SK-N-SH treated with all-trans-retinoic acid at 6 μM for 48 hours (cell line): ENCODE measurements at regions not wholly inside any gene's neighbourhood (a gene's known extent, or its start where the extent isn't known, plus 50 kb on each side); places are given as distances from the start of the nearest gene placed in this dataset.

ENCODE experiments used
- GLIS3 ChIP-seq: fragments of 250-450 bp; sonication (Bioruptor Pico); IDR thresholded peaks from 2 replicates; pipeline ENCODE4 v1.5.0; 2020; ENCODE audit warnings: mild to moderate bottlenecking, moderate library complexity
- ZC3H10 ChIP-seq: fragments of 250-450 bp; sonication (Bioruptor Pico); IDR thresholded peaks from 2 replicates; pipeline ENCODE4 v1.5.1; 2021; ENCODE audit warnings: mild to moderate bottlenecking, moderate library complexity

- no peak for TF ChIP-seq GLIS3 (CRISPR knock-in tag)
- TF ChIP-seq ZC3H10, result no peak
Measured at GRCh38 chr2:7111626-7112025, 194.4 kb downstream of the RNF144A start.
